GM13977 (cell line): ENCODE measurements at regions not wholly inside any gene's neighbourhood (a gene's known extent, or its start where the extent isn't known, plus 50 kb on each side); places are given as distances from the start of the nearest gene placed in this dataset.

Experiments
- DNase-seq: peaks from one replicate; pipeline ENCODE4 v3.0.0; 2012; ENCODE audit warnings: low spot score
- in situ Hi-C: fragments of 300-500 bp; cut with MboI; formaldehyde crosslinking; loops from one replicate; pipeline ENCODE4 v1.12.0; 2022; ENCODE audit warnings: low sequenced_read_pairs, low pct_unique_long_range_greater_than_20kb, mixed read lengths, inconsistent platforms; ENCODE audit not compliant: unreplicated experiment
- TF ChIP-seq, protein P1 (sequence below): IDR thresholded peaks from 2 replicates; pipeline ENCODE4 v1.5.1; 2012; ENCODE audit warnings: mild to moderate bottlenecking, control low read depth; ENCODE audit not compliant: insufficient read depth; ENCODE audit errors: extremely low read depth, missing control alignments

- DNase-seq = no peak
- TF ChIP-seq, protein P1, sequence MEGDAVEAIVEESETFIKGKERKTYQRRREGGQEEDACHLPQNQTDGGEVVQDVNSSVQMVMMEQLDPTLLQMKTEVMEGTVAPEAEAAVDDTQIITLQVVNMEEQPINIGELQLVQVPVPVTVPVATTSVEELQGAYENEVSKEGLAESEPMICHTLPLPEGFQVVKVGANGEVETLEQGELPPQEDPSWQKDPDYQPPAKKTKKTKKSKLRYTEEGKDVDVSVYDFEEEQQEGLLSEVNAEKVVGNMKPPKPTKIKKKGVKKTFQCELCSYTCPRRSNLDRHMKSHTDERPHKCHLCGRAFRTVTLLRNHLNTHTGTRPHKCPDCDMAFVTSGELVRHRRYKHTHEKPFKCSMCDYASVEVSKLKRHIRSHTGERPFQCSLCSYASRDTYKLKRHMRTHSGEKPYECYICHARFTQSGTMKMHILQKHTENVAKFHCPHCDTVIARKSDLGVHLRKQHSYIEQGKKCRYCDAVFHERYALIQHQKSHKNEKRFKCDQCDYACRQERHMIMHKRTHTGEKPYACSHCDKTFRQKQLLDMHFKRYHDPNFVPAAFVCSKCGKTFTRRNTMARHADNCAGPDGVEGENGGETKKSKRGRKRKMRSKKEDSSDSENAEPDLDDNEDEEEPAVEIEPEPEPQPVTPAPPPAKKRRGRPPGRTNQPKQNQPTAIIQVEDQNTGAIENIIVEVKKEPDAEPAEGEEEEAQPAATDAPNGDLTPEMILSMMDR = no peak
- in situ Hi-C loops = no loop called here
These were observed 462.8 kb upstream of the ANKRD30A start for GRCh38 chr10:36662571-36662970.

DNA sequence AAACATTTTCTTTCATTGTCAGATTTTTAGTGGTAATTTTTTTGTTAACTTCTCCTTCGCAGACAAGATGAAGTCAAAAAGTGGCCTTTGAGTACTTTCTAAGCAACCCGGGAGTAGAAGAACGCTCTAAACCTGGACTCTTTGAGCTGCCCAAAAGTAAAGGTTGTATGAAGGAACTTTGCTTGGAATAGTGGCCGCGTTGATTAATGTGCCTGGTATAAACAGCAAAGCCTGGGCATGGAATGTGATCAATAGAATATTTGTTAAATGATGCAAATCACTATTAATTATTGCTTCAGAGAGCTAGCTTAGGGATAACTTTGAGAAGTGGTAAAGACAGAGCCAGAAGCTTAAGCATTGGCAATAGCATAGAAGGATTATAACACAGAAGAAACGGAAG lies 475.1 kb upstream of the ANKRD30A start:
- DNase-seq = no peak
- in situ Hi-C loops = no loop called here
- TF ChIP-seq, protein P1 = no peak

DNA sequence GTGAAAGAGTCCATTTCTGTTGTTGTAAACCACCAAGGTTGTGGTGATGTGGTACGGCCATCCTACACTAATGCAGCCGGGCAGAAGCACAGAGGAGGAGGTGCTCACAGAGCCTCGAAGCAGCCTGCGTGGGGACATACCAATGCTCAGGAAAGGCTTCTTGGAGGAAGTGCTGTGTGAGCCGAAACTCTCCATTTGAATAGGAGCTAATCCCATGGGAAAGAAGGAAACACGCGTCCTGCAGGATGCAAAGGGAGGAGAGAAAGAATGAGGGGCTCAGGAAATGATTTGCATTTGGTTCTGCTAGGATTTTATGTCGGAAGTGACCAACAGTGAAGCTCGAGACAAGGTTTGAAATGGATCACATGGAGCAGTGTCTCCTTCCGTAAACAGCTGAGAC lies 477.9 kb upstream of the ANKRD30A start:
- DNase-seq = no peak
- in situ Hi-C loops = no loop called here
- TF ChIP-seq, protein P1 = no peak

- no peak for DNase-seq
- TF ChIP-seq, protein P1 = no peak
- in situ Hi-C loops = no loop called here
These were observed 484.8 kb upstream of the ANKRD30A start for GRCh38 chr10:36640626-36641025.

DNA sequence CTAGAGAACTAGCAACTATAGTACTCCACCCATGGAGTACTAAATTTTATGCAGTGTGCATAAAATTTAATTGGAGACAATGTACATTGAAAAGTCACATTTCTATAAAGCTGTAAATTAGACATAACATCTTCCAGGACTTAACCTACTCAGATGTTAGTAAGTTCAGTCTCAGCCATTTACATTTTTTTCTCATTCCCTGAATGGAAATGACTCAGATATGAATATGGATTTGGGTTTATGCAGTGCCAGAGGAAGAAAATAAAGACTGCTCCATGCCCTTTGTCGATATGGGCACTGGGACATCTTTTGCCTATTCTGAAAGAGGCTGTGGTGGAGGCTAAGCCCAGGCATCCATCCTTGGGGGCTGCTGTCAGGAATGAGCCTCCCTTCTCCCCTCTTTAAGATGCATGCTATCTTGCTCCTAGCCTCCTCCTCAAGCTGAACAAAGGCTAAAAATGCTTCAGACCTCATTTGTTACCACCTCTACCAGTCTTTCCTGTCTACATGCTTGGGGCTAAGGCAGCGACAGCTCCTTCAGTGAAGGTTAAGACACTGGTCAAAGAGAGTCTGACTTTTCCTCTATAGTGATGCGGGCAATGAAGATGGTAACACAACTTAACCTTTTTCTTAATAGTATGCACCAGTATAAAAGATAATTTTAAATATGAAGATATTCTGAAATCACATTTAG lies 486.8 kb upstream of the ANKRD30A start:
- DNase-seq = no peak
- in situ Hi-C loops = no loop called here

DNA sequence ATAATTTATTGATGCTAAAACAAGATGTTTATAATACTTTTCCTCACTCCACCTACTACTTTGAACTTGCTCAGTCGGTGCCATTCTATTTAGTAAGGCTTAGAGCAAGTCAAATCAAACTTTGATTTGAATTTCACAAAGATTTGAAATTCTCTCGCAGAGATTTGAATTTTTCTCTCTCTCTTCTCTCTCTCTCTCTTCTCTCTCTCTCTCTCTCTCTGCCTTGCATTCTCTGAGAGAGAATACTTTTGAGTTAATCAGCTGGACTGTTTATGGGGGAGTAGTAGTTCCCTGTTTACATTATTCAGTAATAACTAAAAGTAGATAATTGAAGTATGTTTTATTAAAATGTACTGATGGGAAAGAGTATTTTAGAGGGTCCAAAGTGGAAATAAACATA lies 488.5 kb upstream of the ANKRD30A start:
- TF ChIP-seq, protein P1 = no peak
- in situ Hi-C loops = no loop called here
- DNase-seq = no peak

More for the DNA sequence above, 486.8 kb upstream of the ANKRD30A start:
- TF ChIP-seq, protein P1 = no peak

GRCh38 chr10:36636285-36636839 lies 489.0 kb upstream of the ANKRD30A start:
- DNase-seq = no peak
- TF ChIP-seq, protein P1 = no peak

More at GRCh38 chr10:36636285-36636839, 489.0 kb upstream of the ANKRD30A start:
- in situ Hi-C loops = no loop called here
